ENCODE measurements at regions not wholly inside any gene's neighbourhood (a gene's known extent, or its start where the extent isn't known, plus 50 kb on each side); places are given as distances from the start of the nearest gene placed in this dataset.
"Not testable (repeated sequence)": the region's sequence is repeated elsewhere in the genome, so short reads cannot be mapped to it uniquely, and the experiment has no call there.

- no peak for DNase-seq (ENCODE audit: low read depth in 2 of 2)
Measured at GRCh38 chr2:65914244-65914786, 481.9 kb upstream of the SPRED2 start.

DNA sequence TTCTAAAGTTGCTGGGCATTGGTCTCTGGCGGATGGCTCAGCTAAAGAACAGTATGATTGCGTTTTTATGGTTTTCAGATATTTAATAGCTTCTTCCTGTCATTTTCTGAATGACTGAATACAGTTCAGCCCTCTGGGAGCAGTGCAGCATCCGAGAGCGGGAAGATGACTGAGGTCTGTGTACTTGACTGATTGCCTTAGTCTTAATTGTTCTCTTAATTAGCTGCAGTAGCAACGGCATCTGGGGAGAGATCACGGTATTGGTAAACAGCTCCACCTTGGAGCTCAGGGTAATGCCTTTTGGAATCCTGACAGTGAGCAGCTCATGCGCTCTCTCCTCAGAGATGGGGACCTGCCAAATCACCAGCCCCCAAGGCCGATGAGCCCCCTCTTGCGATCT is 481.4 kb upstream of the SPRED2 start:
- DNase-seq (ENCODE audit: low read depth in 2 of 2) = no peak

- DNase-seq (ENCODE audit: low read depth in 2 of 2) = no peak
Measured at GRCh38 chr2:65901756-65902155, 469.4 kb upstream of the SPRED2 start.

- no peak for DNase-seq (ENCODE audit: low read depth in 2 of 2)
Measured at GRCh38 chr2:65896446-65896845, 464.0 kb upstream of the SPRED2 start.

DNA sequence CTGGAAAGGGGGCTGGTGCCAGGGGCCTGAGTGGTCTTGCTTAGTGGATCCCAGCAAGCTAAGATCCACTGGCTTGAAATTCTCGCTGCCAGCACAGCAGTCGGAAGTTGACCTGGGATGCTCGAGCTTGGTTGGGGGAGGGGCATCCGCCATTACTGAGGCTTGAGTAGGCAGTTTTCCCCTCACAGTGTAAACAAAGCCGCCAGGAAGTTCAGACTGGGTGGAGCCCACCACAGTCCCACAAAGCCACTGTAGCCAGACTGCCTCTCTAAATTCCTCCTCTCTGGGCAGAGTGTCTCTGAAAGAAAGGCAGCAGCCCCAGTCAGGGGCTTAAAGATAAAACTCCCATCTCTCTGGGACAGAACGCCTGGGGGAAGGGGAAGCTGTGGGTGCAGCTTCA is 457.7 kb upstream of the SPRED2 start:
- DNase-seq (ENCODE audit: low read depth in 2 of 2) = not testable (repeated sequence)

- DNase-seq (ENCODE audit: low read depth in 2 of 2) = no peak
Measured at GRCh38 chr2:65885266-65885665, 452.9 kb upstream of the SPRED2 start.

DNA sequence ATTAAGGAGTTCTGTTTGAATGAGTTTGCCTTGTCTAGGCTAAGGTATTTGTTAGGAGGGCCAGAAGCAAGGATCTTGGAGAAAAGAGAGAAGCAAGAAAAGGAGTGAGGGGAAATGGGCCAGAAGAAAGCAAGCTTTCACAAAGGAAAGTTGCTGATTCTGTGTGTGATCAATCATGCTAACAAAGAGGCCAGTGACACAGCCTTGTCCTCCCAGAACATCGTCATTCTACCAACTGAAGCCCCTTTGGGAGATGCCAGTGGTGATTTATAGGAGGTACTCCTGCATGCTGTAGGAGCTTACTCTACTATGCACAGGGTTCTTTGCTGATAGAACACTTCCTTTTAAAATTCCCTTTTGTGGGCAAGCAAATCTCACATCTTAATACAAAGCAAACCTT is 449.2 kb upstream of the SPRED2 start:
- no peak for DNase-seq (ENCODE audit: low read depth in 2 of 2)

DNA sequence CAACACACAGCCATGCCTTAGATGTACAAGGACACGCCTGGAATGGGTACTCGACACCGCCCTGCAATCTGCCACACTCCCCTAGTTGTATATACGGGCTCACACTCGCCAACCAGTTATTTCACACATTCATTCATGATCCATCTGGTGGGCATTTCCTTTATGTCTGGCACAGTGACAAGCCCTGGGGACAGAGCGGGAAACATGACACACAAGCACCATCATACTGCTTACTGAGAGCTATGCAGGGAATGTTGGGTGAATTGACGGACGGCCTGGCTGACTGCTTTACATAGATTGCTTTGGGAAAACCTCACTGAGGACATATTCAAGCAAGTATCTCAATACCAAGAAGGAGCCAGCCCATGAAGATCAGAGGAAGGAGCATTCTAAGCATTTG is 448.0 kb upstream of the SPRED2 start:
- DNase-seq (ENCODE audit: low read depth in 2 of 2) = no peak

DNA sequence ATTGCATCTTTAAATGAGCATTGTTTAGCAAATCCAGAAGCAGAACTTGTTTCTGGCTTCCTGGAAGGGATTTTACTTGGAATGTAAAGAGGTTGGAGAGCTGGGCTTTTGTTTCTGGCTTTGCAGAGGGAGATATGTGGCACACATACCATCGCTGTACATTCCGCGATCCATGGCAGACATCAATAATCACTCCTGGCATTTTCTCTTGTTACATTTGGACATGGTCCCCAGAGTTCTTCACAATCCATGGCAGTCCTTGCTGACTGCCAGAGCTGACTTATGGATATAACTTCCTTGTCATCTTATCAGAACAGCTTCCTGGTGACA is 445.6 kb upstream of the SPRED2 start:
- no peak for DNase-seq (ENCODE audit: low read depth in 2 of 2)

GRCh38 chr2:65877331-65878010 is 445.1 kb upstream of the SPRED2 start:
- no peak for DNase-seq (ENCODE audit: low read depth in 2 of 2)

DNA sequence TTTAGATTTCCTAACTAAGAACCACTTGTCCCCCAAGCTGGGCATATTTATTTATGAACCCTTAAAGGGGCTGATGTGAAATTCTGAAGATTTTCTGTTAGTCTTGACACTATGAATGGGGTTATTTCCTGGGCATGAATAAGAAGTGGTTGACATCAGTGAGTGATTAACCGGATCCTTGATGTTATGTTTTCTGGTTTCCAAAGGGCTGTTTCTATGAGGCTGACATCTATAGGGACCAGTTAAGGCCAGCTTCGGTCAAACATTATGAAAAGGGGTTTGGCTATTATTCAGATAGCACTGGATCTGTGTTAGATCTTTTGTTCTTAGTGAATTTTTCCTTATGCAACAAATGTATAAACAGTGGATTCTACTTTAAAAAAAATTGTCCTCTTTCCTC is 443.7 kb upstream of the SPRED2 start:
- DNase-seq (ENCODE audit: low read depth in 2 of 2) = no peak

DNA sequence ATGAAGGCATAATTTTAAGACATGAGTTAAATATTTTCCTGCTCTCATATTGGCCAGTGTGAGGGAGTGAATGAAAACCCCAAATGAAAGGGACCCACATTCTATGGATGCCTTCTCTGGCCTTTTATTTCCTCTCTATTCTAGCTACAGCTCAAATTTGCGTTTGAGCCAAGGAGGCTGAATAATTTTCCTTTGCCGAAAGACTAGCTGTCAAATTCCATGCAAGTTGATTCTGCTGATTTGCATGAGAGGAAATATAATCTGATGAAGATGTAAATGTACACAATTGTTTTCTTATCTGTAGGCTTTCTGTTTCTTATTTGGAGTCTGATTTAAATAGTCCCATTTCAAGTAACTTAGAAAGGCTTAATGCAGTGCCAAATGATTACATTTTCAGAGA is 438.4 kb upstream of the SPRED2 start:
- no peak for DNase-seq (ENCODE audit: low read depth in 2 of 2)

DNA sequence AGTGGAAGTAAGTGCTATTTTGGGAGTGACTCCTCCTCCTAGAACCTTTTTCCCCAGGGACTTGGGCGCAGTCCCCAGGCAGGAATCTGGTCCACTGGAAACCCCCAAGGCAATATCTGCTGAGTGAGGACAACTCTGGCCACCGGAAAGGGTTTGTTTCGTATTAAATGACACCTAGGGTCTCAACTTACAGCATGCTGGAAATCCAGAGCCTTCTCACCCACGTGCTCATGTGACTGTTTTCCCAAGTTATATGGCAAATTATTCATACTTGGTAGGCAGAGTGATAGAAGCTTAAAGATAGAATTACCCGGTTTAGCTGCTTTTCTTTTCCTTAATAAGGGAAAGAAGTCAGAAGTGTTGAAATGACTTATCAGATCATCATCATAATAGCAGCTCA is 436.9 kb upstream of the SPRED2 start:
- no peak for DNase-seq (ENCODE audit: low read depth in 2 of 2)

DNA sequence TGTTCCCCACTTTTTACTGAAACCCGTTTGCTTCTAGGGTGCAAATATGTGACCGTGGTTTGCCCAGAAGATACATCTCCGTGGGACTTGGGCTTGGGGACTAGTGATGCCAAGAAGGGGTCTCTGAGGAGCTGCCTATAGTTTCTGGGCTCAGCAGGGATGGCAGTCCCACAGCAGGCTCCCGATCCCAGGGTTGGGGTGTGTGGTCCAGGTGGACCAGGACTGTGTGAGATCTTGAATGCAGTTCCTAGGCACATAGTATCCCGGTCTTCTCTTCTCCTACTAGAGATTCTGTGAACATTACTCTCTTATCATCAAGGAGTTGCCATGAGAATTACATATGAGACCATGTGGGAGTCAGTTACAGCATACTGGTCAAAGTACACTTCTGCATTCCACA is 435.8 kb upstream of the SPRED2 start:
- DNase-seq (ENCODE audit: low read depth in 2 of 2) = no peak

DNA sequence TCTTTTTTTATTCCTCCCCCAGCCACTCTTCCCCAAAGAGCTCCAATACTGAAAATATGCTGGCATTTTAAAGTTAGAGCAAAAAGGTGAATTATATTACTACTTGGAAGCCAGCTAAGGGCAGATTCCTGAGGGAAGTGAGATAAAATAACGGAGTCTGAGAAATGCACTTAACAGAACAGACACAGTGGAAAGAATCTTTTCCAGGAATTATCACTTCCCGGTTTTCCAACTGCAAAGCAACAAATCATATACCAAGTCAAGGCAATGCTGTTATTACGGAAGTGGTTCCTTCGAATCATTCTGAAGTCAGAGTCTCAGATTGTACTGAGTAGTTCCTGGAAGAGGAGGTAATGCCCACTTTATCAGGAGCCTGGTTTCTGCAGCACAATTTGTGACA is 435.0 kb upstream of the SPRED2 start:
- DNase-seq (ENCODE audit: low read depth in 2 of 2) = no peak

GRCh38 chr2:65866148-65866547 is 433.7 kb upstream of the SPRED2 start:
- no peak for DNase-seq (ENCODE audit: low read depth in 2 of 2)

DNA sequence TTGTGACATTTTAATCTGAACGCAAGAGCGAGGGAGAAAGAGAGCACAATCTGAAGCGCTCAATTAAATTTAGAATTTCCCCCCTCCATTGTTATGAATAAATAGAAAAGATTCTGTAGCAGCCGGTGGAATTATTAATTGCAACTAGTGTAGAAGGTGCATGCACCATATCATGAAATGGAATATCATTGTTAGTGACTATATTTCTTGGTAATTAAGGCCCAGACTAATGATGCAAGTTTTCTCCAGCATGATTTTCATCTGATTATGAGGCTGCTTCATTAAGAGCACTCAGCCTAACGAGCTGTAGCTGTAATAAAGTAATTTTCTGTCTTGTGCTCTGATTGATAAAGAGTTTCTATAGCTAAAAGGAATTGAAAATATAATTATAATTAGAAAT is 432.2 kb upstream of the SPRED2 start:
- no peak for DNase-seq (ENCODE audit: low read depth in 2 of 2)

DNA sequence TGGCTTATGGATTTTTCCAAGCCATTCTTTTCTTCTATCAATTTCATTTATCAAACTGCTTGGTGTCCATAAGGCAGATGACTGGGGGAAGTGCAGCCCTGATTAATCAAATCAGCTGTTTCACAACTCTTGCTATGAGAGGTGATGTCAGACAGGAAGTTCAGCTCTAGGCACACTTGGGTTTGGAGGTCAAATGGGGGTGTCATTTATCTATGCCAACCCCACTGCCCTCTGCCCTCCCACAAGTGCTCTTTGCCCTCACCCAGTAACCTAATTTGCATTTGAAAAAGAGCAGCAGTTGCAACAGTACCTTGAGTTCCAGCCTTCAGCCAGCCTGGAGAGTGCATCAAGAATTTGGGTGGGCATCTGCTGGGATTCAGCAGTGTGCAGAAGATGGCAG is 431.3 kb upstream of the SPRED2 start:
- no peak for DNase-seq (ENCODE audit: low read depth in 2 of 2)

DNA sequence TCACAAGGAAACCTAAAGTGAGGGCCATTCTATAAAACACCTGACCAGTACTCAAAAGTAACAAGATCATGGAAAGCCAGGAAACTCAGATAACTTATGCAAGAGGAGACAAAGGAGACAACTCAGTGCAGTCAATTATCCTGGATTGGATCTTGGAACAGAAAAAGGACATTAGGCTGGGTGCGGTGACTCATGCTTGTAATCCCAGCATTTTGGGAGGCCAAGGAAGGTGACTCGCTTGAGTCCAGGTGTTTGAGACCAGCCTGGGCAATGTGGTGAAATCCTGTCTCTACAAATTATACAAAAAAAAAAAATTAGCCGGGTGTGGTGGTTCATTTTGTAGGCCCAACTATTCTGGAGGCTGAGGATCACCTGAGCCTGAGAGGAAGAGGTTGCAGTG is 424.5 kb upstream of the SPRED2 start:
- DNase-seq (ENCODE audit: low read depth in 2 of 2) = no peak

GRCh38 chr2:65856423-65856822 is 424.0 kb upstream of the SPRED2 start:
- no peak for DNase-seq (ENCODE audit: low read depth in 2 of 2)

- no peak for DNase-seq (ENCODE audit: low read depth in 2 of 2)
Measured at GRCh38 chr2:65850695-65851094, 418.3 kb upstream of the SPRED2 start.

- no peak for DNase-seq (ENCODE audit: low read depth in 2 of 2)
Measured at GRCh38 chr2:65846989-65847678, 414.7 kb upstream of the SPRED2 start.

GRCh38 chr2:65845442-65846182 is 413.2 kb upstream of the SPRED2 start:
- no peak for DNase-seq (ENCODE audit: low read depth in 2 of 2)

Measured in stimulated activated CD8-positive, alpha-beta memory T cell treated with anti-CD3 and anti-CD28 coated beads, Interleukin-2, amount 100 ng/mL, for 48 hours (primary cell).